ENCODE measurements at regions not wholly inside any gene's neighbourhood (a gene's known extent, or its start where the extent isn't known, plus 50 kb on each side); places are given as distances from the start of the nearest gene placed in this dataset.
"Not testable (repeated sequence)": the region's sequence is repeated elsewhere in the genome, so short reads cannot be mapped to it uniquely, and the experiment has no call there.

DNA sequence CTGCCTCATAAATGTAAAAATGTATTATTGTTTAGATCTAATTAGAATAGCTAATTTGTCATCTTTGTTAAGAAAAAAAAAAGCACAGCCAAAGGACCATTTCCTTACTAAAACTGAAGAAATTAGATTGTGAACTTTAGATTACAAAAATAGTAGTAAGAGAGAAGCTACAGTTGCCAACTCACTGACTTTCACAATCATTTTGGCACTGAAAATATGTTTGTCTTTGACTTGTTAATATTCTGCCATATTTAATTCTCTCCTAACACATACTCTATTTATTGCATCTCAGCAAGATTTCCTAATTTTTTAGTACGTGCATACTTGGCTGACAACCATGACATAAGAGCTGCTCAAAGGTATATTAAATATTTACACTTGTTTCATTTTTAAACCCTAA is 297.1 kb downstream of the TUSC1 start:
- no peaks in the 10 kb centered on the region for H3K9me3 ChIP-seq (ENCODE audit: low read length)
- H3K27ac ChIP-seq (ENCODE audit: low read depth, low read length) = no peak overlapping the region
- H3K36me3 ChIP-seq (ENCODE audit: insufficient read depth, low read length) = no peaks in the 10 kb centered on the region
- no peak overlapping the region for H3K9ac ChIP-seq (ENCODE audit: low read length)
- no peak overlapping the region for H3K4me3 ChIP-seq (ENCODE audit: low read depth in 1 of 2, low read length in 2 of 2)
- no peaks in the 10 kb centered on the region for H3K27me3 ChIP-seq (ENCODE audit: control insufficient read depth in 1 of 2, insufficient read depth in 2 of 2, low read length in 2 of 2)
- H3K4me1 ChIP-seq (ENCODE audit: insufficient read depth, low read length) = no peaks in the 10 kb centered on the region

DNA sequence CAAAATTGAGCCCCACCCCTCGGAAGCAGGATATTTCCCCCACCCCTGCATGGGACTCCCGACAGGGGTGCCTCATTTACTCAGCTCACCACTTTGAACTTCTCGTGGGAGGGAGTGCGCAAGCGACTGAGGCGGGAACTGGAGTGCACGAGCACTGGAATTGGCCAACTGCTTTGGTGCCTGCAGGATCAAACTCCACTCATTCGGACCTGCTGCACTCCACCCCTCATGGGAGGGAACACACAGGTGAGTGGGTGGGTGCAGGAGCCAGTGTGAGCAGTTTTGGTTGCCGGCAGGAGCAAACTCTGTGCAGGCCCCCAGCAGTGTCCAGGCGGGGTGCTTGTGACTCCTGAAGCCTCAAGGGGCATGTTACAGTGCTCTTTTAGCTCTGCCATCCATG is 301.2 kb downstream of the TUSC1 start:
- Histone ChIP-seq H3K27me3 (ENCODE audit: control insufficient read depth in 1 of 2, insufficient read depth in 2 of 2, low read length in 2 of 2) (no peaks in the 10 kb centered on the region), H3K4me3 (ENCODE audit: low read depth in 1 of 2, low read length in 2 of 2) (no peak overlapping the region), H3K9ac (ENCODE audit: low read length) (no peak overlapping the region), H3K36me3 (ENCODE audit: insufficient read depth, low read length) (no peaks in the 10 kb centered on the region), H3K4me1 (ENCODE audit: insufficient read depth, low read length) (no peaks in the 10 kb centered on the region), H3K9me3 (ENCODE audit: low read length) (no peaks in the 10 kb centered on the region), H3K27ac (ENCODE audit: low read depth, low read length) (no peak overlapping the region)

DNA sequence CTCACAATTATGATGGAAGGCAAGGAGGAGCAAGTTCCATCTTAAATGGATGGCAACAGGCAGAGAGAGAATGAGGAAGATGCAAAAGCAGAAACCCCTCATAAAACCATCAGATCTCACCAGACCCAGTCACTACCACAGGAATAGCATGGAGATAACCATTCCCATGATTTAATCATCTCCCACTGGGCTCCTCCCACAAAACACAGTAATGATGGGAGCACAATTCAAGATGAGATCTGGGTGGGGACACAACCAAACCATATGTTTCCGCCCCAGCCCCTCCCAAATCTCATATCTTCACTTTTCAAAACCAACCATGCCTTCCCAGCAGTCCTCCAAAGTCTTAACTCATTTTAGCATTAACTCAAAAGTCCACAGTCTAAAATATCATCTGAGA is 304.0 kb downstream of the TUSC1 start:
- Histone ChIP-seq H3K4me3 (ENCODE audit: low read depth in 1 of 2, low read length in 2 of 2) (no peak overlapping the region), H3K4me1 (ENCODE audit: insufficient read depth, low read length) (no peaks in the 10 kb centered on the region), H3K36me3 (ENCODE audit: insufficient read depth, low read length) (no peaks in the 10 kb centered on the region), H3K9ac (ENCODE audit: low read length) (no peak overlapping the region), H3K9me3 (ENCODE audit: low read length) (no peaks in the 10 kb centered on the region), H3K27ac (ENCODE audit: low read depth, low read length) (no peak overlapping the region), H3K27me3 (ENCODE audit: control insufficient read depth in 1 of 2, insufficient read depth in 2 of 2, low read length in 2 of 2) (no peaks in the 10 kb centered on the region)

DNA sequence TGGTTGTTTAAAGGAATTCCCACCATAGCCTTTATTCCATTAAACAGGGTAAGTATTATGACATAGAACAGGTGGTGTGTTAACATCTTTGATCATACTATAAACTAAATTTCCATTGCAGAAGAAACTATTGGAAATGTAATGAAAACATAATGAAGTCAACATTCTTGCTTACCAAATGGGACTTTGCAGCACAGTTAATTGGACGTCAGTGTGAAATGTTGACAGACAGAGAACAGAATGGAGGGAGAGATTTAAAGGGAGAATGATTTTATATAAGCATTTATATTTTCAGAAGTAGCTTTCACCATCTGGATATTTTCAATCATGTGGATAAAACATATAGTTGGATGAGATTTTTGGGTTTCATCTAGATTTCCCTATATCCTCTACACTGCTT is 311.3 kb downstream of the TUSC1 start:
- Histone ChIP-seq H3K9me3 (ENCODE audit: low read length) (no peaks in the 10 kb centered on the region), H3K9ac (ENCODE audit: low read length) (no peak overlapping the region), H3K27ac (ENCODE audit: low read depth, low read length) (no peak overlapping the region), H3K4me3 (ENCODE audit: low read depth in 1 of 2, low read length in 2 of 2) (no peak overlapping the region), H3K36me3 (ENCODE audit: insufficient read depth, low read length) (no peaks in the 10 kb centered on the region), H3K4me1 (ENCODE audit: insufficient read depth, low read length) (no peaks in the 10 kb centered on the region), H3K27me3 (ENCODE audit: control insufficient read depth in 1 of 2, insufficient read depth in 2 of 2, low read length in 2 of 2) (no peaks in the 10 kb centered on the region)

DNA sequence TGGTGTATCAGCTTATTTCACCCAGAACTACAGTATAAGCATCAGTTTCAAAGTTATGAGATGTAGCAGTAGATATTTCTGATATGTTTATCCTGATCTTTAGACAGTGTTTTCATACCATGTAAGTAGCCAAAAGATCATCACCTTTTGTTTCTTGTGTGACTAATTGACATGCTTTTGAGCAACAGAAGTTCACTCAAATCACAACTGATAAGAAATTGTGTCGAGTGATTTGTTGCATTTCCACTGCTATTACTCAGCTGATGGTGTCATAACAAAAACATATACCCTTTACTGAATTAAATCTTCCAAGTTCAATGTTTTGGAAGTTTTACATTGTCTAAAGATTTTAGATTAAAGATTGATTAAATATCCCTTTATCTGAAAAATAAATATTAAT is 324.5 kb downstream of the TUSC1 start:
- Histone ChIP-seq H3K9me3 (ENCODE audit: low read length) (no peaks in the 10 kb centered on the region), H3K9ac (ENCODE audit: low read length) (no peak overlapping the region), H3K4me3 (ENCODE audit: low read depth in 1 of 2, low read length in 2 of 2) (no peak overlapping the region), H3K27me3 (ENCODE audit: control insufficient read depth in 1 of 2, insufficient read depth in 2 of 2, low read length in 2 of 2) (no peaks in the 10 kb centered on the region), H3K27ac (ENCODE audit: low read depth, low read length) (no peak overlapping the region), H3K4me1 (ENCODE audit: insufficient read depth, low read length) (no peaks in the 10 kb centered on the region), H3K36me3 (ENCODE audit: insufficient read depth, low read length) (no peaks in the 10 kb centered on the region)

DNA sequence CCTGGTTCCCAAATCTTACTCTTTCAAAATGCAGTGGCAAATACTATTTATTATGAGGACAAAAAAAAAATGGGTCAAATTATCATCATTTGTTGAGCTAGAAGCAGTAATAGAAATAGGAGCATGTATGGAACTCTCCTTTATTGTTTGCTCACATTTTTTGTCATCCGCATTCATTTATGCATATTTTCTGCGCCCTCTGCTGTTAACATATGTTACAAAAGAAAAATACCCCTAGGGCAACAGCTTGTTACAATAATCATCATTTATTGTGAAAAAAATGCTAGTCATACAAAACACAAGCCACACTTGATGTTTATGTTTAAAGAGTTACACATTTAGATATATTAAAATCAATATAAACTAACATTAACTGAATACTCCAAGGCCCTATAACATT is 328.2 kb downstream of the TUSC1 start:
- Histone ChIP-seq H3K4me1 (ENCODE audit: insufficient read depth, low read length) (no peaks in the 10 kb centered on the region), H3K27me3 (ENCODE audit: control insufficient read depth in 1 of 2, insufficient read depth in 2 of 2, low read length in 2 of 2) (no peaks in the 10 kb centered on the region), H3K36me3 (ENCODE audit: insufficient read depth, low read length) (no peaks in the 10 kb centered on the region), H3K4me3 (ENCODE audit: low read depth in 1 of 2, low read length in 2 of 2) (no peak overlapping the region), H3K27ac (ENCODE audit: low read depth, low read length) (no peak overlapping the region), H3K9me3 (ENCODE audit: low read length) (no peaks in the 10 kb centered on the region), H3K9ac (ENCODE audit: low read length) (no peak overlapping the region)

DNA sequence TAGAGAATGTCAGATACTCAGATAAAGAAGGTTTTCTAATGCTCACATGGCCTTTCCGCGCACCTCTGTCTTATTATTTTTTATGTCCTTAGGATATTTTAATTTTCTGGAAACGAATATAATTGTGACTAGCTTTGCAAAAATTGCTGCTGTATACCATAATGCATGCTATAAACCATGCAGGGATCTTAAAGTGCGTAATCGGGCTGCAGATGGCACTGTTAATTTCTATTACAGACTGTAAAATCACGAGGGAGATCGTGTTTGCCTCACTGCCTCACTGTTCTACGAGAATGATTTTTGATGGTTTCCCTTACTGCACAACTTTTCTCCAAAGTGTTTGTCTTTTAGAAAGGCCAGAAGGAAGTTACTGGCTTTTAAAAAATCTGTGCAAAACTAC is 356.1 kb downstream of the TUSC1 start:
- Histone ChIP-seq H3K9ac (ENCODE audit: low read length) (no peak overlapping the region), H3K4me3 (ENCODE audit: low read depth in 1 of 2, low read length in 2 of 2) (no peak overlapping the region), H3K36me3 (ENCODE audit: insufficient read depth, low read length) (no peaks in the 10 kb centered on the region), H3K27ac (ENCODE audit: low read depth, low read length) (no peak overlapping the region), H3K4me1 (ENCODE audit: insufficient read depth, low read length) (no peaks in the 10 kb centered on the region), H3K9me3 (ENCODE audit: low read length) (no peaks in the 10 kb centered on the region), H3K27me3 (ENCODE audit: control insufficient read depth in 1 of 2, insufficient read depth in 2 of 2, low read length in 2 of 2) (no peaks in the 10 kb centered on the region)

DNA sequence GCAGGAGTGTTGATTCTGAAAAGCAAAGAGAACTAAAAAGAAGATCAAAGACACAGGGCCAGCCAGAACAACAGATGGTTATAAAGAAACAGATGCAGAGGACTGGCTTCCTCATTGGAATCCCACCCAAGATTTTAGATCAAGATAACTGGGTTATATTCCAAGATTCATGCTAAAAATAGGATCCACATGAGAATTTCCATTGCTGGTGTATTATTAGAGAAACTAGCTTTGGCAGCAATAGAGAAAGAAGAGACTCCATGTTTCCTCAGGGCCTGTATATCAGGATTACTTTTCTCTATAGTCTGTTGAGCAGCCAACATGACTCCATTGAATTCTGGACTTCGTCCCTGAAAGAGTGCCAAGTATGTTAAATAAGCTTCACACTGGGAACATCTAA is 367.3 kb downstream of the TUSC1 start:
- Histone ChIP-seq H3K9ac (ENCODE audit: low read length) (no peak overlapping the region), H3K9me3 (ENCODE audit: low read length) (no peaks in the 10 kb centered on the region), H3K27ac (ENCODE audit: low read depth, low read length) (no peak overlapping the region), H3K36me3 (ENCODE audit: insufficient read depth, low read length) (no peaks in the 10 kb centered on the region), H3K4me3 (ENCODE audit: low read depth in 1 of 2, low read length in 2 of 2) (no peak overlapping the region), H3K4me1 (ENCODE audit: insufficient read depth, low read length) (no peaks in the 10 kb centered on the region), H3K27me3 (ENCODE audit: control insufficient read depth in 1 of 2, insufficient read depth in 2 of 2, low read length in 2 of 2) (no peaks in the 10 kb centered on the region)

DNA sequence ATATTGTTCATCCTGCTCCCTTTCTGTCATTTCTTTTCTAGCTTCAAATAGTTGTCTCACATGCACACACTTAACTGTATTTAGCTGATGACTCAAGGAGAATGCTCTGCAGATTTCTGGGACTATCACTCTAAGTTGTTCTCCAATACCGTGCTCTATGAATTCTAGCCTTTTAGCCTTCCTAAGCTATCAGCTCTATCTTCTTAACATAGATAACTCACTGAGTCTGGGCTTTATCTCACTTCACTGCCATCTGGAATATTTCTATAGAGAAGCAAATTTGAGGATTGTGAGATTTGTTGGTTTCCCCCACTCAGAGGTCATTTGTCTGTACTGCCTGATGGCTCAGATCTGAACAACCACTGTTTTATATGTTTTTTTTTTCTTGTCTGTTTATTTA is 369.7 kb downstream of the TUSC1 start:
- Histone ChIP-seq H3K9ac (ENCODE audit: low read length) (no peak overlapping the region), H3K27ac (ENCODE audit: low read depth, low read length) (no peak overlapping the region), H3K36me3 (ENCODE audit: insufficient read depth, low read length) (no peaks in the 10 kb centered on the region), H3K4me3 (ENCODE audit: low read depth in 1 of 2, low read length in 2 of 2) (no peak overlapping the region), H3K9me3 (ENCODE audit: low read length) (no peaks in the 10 kb centered on the region), H3K4me1 (ENCODE audit: insufficient read depth, low read length) (no peaks in the 10 kb centered on the region), H3K27me3 (ENCODE audit: control insufficient read depth in 1 of 2, insufficient read depth in 2 of 2, low read length in 2 of 2) (no peaks in the 10 kb centered on the region)

DNA sequence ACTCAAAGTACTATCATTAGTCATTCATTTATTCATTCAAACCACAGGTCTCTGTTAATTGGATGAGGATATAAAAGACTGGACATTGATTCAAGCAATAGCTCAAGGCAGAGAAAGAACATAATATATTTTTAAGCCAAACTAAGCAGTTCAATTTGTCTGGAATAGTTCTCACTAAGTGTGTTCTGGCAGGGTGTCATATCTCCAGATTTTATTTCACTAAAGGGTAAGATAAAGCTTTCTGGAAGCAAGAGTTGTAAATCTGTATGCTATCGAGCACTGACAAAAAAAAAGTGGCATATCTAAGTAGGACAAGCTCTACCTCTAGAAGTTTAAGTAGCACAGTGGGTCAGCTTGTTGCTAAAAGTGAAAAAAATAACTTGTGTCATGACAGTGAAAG is 375.6 kb downstream of the TUSC1 start:
- Histone ChIP-seq H3K27ac (ENCODE audit: low read depth, low read length) (no peak overlapping the region), H3K27me3 (ENCODE audit: control insufficient read depth in 1 of 2, insufficient read depth in 2 of 2, low read length in 2 of 2) (no peaks in the 10 kb centered on the region), H3K4me1 (ENCODE audit: insufficient read depth, low read length) (no peaks in the 10 kb centered on the region), H3K9ac (ENCODE audit: low read length) (no peak overlapping the region), H3K36me3 (ENCODE audit: insufficient read depth, low read length) (no peaks in the 10 kb centered on the region), H3K9me3 (ENCODE audit: low read length) (no peaks in the 10 kb centered on the region), H3K4me3 (ENCODE audit: low read depth in 1 of 2, low read length in 2 of 2) (no peak overlapping the region)

DNA sequence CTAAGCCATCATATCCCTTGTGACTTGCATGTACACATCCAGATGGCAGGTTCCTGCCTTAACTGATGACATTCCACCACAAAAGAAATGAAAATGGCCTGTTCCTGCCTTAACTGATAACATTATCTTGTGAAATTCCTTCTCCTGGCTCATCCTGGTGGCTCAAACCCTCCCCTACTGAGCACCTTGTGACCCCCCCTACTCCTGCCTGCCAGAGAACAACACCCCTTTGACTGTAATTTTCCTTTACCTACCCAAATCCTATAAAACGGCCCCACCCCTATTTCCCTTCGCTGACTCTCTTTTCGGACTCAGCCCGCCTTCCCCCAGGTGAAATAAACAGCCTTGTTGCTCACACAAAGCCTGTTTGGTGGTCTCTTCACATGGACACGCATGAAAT is 390.0 kb downstream of the TUSC1 start:
- H3K9me3 ChIP-seq (ENCODE audit: low read length); H3K4me3 ChIP-seq (ENCODE audit: low read depth in 1 of 2, low read length in 2 of 2); H3K4me1 ChIP-seq (ENCODE audit: insufficient read depth, low read length); H3K9ac ChIP-seq (ENCODE audit: low read length); H3K36me3 ChIP-seq (ENCODE audit: insufficient read depth, low read length); H3K27ac ChIP-seq (ENCODE audit: low read depth, low read length); H3K27me3 ChIP-seq (ENCODE audit: control insufficient read depth in 1 of 2, insufficient read depth in 2 of 2, low read length in 2 of 2): not testable (repeated sequence)

DNA sequence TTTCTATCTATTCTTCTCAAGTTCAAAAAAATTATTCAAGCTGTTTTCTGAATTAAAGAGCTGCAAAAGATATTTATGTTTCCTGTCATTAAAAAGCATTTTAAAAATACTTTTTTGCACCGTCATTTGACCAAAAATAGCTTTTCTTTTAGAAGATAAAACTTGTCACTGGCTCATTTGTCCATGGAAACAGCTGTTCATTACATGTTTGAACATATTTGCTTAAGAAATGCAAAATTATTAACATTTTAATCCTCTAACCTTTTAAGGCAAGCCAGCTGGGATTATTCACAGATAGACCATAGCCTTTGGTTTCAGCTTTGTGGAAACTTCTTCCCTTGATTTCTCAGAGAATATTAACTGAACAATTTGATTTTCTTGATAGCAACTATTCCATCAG is 393.9 kb downstream of the TUSC1 start:
- H3K4me1 ChIP-seq (ENCODE audit: insufficient read depth, low read length) = no peaks in the 10 kb centered on the region
- H3K9me3 ChIP-seq (ENCODE audit: low read length) = no peaks in the 10 kb centered on the region
- no peak overlapping the region for H3K9ac ChIP-seq (ENCODE audit: low read length)
- no peaks in the 10 kb centered on the region for H3K36me3 ChIP-seq (ENCODE audit: insufficient read depth, low read length)
- no peak overlapping the region for H3K4me3 ChIP-seq (ENCODE audit: low read depth in 1 of 2, low read length in 2 of 2)
- H3K27me3 ChIP-seq (ENCODE audit: control insufficient read depth in 1 of 2, insufficient read depth in 2 of 2, low read length in 2 of 2) = no peaks in the 10 kb centered on the region
- no peak overlapping the region for H3K27ac ChIP-seq (ENCODE audit: low read depth, low read length)

DNA sequence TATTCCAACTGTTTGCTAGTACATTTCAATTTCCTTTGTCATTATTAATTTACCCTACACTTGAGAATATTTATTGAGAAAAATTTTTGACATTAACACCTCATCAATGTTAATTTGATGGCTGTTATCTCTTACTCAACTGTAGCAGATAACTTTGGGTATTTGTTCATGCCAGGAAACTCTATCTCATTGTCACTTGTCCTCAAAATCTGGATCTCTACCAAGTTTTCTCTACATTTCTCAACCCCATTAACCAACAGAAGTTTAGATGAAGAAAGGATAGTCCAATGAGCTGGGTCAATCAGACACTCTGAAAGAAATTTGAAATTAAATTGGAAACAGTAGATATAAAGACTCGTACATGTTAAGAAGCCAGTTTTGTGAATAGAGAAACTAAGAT is 395.3 kb downstream of the TUSC1 start:
- no peak overlapping the region for H3K4me3 ChIP-seq (ENCODE audit: low read depth in 1 of 2, low read length in 2 of 2)
- H3K27ac ChIP-seq (ENCODE audit: low read depth, low read length) = no peak overlapping the region
- H3K9me3 ChIP-seq (ENCODE audit: low read length) = no peaks in the 10 kb centered on the region
- H3K27me3 ChIP-seq (ENCODE audit: control insufficient read depth in 1 of 2, insufficient read depth in 2 of 2, low read length in 2 of 2) = no peaks in the 10 kb centered on the region
- no peak overlapping the region for H3K9ac ChIP-seq (ENCODE audit: low read length)
- H3K4me1 ChIP-seq (ENCODE audit: insufficient read depth, low read length) = no peaks in the 10 kb centered on the region
- no peaks in the 10 kb centered on the region for H3K36me3 ChIP-seq (ENCODE audit: insufficient read depth, low read length)
